HG03103 (cell line): ENCODE measurements at regions not wholly inside any gene's neighbourhood (a gene's known extent, or its start where the extent isn't known, plus 50 kb on each side); places are given as distances from the start of the nearest gene placed in this dataset.

Experiments
- ATAC-seq: cut with Tn5 transposase; IDR thresholded peaks from one replicate; pipeline ENCODE4 v1.9.1; 2021; ENCODE audit warnings: low read depth; ENCODE audit not compliant: unreplicated experiment

- ATAC-seq, result no peak
These were observed 667.1 kb upstream of the PKN2 start for GRCh38 chr1:88016947-88017346.

DNA sequence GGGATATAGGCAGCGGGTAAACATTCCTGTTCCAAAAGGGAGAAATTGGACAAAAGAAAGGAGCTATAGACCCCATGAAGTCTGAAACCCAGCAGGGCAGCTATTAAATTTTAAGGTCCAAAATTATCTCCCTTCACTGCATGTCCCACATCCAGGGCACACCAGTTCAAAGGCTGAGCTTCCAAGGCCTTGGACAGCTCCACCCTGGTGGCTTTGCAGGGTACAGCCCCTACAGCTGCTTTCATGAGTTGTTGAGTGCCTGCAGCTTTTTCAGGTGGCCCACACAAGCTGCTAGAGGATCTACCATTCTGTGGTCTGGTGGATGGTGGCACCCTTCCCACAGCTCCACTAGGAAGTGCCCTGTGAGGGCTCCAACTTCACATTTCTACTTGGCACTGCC lies 662.5 kb upstream of the PKN2 start:
- ATAC-seq, result no peak

DNA sequence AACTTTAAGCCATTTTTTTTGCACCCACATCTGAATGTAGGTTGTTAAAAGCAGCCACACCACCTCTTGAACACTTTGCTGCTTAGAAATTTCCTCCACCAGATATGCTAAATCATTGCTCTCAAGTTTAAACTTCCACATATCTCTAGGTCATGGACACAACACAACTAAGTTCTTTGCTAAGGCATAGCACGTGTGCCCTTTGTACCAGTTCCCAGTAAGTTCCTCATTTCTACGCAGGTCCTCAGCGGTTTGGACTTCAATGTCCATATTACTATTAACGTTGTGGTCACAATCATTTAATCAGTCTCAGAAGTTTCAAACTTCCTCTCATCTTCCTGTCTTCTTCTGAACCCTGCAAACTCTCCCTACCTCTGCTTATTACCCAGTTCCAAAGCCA lies 661.6 kb upstream of the PKN2 start:
- no peak for ATAC-seq

DNA sequence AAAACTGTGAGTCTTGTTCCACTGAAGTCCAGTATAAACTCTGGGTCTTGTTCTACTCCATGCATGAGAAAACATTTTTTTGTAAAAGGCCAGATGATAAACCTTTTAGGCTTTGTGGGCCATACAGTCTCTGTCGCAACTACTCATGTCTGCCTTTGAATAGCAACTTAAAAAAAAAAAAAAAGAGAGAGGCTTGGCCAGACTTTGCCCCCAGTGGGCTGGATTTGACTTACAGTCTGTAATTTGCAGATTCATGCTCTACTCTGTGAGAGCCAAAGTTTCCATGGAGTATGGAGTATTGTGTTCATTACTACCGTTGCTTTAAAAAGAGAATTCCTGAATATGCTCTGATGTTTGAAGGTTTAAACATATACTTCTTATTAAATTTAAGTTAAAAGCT lies 654.9 kb upstream of the PKN2 start:
- no peak for ATAC-seq

- ATAC-seq, result no peak
These were observed 654.2 kb upstream of the PKN2 start for GRCh38 chr1:88029899-88030298.

GRCh38 chr1:88035578-88035977 lies 648.5 kb upstream of the PKN2 start:
- ATAC-seq, result no peak

DNA sequence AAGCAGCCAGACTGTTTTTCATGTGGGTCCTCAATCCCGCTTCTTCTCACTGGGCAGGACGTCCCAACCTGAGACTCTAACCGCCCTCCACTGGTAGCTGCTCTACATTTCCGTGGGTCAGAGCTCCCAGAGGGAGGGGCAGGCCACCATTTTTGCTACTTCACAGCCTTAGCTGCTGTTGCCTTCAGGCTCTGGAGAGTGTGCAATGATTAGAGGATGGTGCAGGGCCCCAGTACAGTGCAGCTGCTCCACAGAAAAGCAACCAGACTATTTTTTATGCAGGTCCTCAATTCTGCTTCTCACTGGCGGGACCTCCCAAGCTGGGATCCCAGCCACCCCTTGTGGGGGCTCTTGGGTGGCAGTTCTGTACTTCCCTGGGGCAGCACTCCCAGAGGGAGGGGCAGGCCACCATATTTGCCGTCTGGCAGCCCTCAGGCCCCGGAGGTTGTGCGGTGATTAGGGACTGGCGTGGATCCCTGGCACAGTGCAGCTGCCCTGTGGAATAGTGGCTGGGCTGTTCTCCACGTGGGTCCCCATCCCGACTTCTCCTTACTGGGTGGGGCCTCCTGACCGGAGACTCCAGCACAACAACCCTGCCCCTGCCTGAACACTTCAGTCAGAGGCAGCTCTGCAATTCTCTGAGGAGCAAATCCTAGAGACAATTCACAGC lies 647.6 kb upstream of the PKN2 start:
- ATAC-seq, result no peak

DNA sequence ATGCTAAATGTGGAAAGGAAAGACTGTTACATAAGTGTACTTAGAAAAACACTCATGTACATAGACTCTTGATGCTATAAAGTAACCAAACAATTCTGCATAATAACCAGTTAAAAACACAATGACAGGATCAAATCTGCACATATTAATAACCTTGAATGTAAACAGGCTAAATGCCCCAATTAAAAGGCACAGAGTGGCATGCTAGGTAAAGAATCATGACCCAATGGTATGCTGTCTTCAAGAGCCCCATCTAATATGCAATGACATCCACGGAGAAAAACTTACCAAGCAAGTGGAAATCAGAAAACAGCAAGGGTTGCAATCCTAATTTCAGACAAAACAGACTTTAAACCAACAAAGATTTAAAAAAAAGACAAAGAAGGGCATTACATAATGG lies 644.8 kb upstream of the PKN2 start:
- ATAC-seq, result no peak

DNA sequence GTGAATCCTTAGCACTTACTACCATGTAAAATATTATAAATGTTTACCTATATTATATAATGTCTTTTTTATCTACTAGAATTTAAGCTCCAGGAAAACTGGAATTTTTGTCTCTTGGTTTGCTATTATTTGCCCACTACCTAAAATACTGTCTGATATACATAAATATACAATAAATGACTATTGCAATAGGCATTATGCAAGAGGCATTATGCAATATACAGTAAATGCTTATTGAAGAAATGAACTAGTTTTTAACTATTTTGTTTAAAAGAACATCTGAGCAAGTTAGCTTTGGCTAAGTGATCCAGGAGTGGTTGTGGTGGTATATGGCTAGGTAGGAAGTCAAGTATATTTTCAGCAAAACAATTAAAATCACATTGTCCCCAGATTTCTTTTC lies 640.2 kb upstream of the PKN2 start:
- ATAC-seq, result no peak

DNA sequence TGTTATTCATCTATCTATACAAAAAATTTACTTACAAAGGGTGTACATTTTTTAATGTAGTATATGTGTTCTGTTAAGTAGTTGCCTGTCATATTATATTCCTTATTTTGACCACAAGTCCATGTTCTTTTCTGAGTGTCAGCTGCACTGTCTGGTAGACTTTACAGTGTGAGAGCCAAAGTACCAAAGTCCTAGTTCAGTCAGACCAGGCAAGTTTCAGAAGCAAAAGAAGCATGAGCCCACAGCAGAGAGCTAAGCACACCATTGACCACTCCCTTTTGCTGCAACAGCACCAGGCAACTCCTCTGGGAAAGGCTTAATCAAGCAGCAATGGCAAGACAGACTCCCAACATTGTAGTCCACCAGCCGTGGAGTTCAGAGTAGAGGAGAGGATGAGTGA lies 631.9 kb upstream of the PKN2 start:
- ATAC-seq, result no peak

DNA sequence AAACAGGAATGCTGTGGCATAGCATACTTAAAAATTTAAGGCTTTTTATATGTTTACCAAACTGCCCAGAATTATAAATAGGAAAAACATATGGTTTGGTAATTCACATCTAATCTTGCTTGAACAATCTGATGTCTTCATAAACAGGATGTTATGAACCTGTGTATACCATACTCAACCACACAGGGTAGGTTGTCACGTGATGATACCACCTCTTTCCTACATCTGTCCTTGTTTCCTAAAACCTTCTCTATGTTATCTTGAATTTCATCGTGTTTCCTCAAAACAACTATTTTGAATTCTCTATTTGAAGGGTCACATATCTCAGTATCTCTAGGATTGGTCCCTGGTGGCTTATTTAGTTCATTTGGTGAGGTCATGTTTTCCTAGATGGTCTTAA lies 631.0 kb upstream of the PKN2 start:
- no peak for ATAC-seq

- ATAC-seq, result no peak
These were observed 627.2 kb upstream of the PKN2 start for GRCh38 chr1:88056881-88057280.

GRCh38 chr1:88058205-88058604 lies 625.9 kb upstream of the PKN2 start:
- no peak for ATAC-seq

DNA sequence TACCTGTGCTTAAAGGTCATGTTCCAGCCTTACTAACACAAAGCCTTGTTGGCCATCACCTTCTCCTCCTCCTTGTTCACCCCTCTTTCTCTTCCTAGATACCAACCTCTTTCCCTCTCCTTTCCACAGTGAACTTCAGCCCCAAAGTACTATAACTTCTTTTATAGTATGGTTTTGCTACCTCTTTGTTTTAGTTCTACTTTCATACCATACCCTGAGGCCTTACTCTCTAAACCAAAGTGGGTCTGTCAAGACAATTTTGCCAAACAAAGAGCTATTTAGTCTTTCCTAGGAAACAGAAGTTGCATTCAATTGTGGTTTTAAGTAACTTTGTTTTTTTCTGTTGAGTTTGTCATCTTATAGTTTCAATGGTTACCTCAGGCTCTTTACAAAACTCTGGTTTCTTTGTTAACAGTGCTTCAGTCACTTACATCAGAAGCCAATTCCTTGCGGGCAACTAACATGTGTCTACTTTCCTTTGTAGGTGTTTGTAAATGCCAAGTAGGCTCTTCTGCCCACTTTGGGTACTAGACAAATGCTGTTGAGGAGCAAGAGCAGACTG lies 623.9 kb upstream of the PKN2 start:
- no peak for ATAC-seq

GRCh38 chr1:88060750-88061491 lies 623.2 kb upstream of the PKN2 start:
- ATAC-seq, result no peak

GRCh38 chr1:88061492-88062177 lies 622.4 kb upstream of the PKN2 start:
- peak; percentile 66 for ATAC-seq

DNA sequence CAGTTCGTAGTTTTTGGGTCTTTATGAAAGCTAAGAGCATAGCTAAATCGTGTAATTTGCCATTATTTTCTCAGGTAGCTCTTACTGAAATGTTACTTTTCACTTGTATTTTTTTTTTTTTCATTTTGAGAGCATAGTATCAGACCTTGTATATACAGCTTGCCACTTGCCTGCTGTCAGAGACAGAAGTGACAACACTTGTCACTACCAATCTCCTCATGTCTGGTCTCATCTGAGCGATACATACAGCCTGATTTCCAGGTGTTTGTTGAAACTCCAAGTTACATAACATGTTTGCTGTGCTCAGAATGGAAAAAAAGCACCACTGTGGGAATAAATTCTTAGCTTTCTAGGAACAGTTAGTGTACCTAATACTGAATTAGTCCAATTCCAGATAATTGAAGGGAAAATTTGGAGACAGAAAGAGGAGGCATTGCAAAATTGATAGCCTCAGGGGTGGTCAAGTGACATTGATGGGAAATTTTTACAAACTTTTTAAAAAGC lies 621.4 kb upstream of the PKN2 start:
- ATAC-seq, result no peak

- no peak for ATAC-seq
These were observed 620.5 kb upstream of the PKN2 start for GRCh38 chr1:88063605-88064004.

DNA sequence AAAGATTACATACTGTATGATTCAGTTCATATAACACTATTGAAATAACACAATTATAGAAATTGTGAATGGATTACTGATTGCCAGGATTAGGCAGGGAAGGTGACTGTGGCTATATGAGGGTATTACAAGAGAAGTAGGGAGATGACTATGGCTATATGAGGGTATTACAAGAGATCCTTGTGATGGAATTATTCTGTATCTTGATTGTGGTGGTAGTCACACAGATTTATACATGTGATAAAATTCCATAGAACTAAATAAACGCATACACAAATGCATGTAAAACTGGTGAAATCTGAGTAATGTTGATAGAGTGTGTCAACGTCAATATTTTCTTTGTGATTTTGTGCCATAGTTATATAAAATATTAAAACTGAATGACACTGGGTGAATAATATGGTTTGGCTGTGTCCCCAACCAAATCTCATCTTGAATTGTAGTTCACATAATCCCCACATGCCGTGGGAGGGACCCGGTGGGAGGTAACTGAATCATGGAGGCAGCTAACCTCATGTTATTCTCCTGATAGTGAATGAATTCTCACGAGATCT lies 615.6 kb upstream of the PKN2 start:
- ATAC-seq, result no peak

GRCh38 chr1:88070956-88071355 lies 613.1 kb upstream of the PKN2 start:
- ATAC-seq, result no peak

DNA sequence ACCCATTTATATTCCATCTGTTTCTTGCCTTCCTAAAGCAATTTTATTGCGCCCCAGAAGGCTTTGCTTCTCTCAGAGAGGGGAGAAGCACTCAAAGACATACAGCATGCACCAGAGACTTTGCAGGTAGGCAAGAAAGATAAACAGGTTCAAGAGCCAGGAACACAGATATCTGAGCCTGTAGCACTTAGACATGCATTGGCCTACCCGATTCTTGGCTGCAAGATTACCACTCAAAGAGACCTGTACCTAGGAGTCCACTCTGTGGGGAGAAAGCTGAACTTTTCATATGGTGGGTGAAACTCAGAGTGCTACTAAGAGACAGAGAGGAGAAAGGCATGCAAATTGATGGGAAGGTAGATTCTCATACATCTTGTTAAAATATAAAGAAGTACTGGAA lies 609.4 kb upstream of the PKN2 start:
- ATAC-seq, result no peak
